ENCODE measurements at regions not wholly inside any gene's neighbourhood (a gene's known extent, or its start where the extent isn't known, plus 50 kb on each side); places are given as distances from the start of the nearest gene placed in this dataset.
"Not testable (repeated sequence)": the region's sequence is repeated elsewhere in the genome, so short reads cannot be mapped to it uniquely, and the experiment has no call there.

GRCh38 chr16:9014389-9014788, 50.7 kb upstream of the USP7 start:
- Histone ChIP-seq H3K9me3 (ENCODE audit: low read depth) (no peaks in the 10 kb centered on the region), H2AFZ (no peak overlapping the region), H3K9me2 (ENCODE audit: insufficient read depth) (no peaks in the 10 kb centered on the region), H3K4me2 (ENCODE audit: unreplicated experiment) (no peak overlapping the region), H3K4me3 (no peak overlapping the region), H3K27me3 (replicated peaks; ENCODE audit: insufficient read depth) (no peaks in the 10 kb centered on the region; the same call in 1 of the 2 replicates), H3K79me2 (ENCODE audit: insufficient read depth) (no peaks in the 10 kb centered on the region), H3F3A (ENCODE audit: insufficient read depth) (no peaks in the 10 kb centered on the region), H3K4me1 (ENCODE audit: insufficient read depth) (no peaks in the 10 kb centered on the region), H3K27ac (no peak overlapping the region), H3K9ac (no peak overlapping the region), H3K36me3 (ENCODE audit: low read depth) (no peaks in the 10 kb centered on the region), H4K20me1 (ENCODE audit: insufficient read depth) (no peaks in the 10 kb centered on the region)
- TF ChIP-seq EZH2 (IDR thresholded peaks at IDR 0.05; ENCODE audit: insufficient read depth, poor library complexity, severe bottlenecking), result no peak
- TF ChIP-seq EZH2phosphoT487 (IDR thresholded peaks at IDR 0.05; ENCODE audit: insufficient read depth, low read depth), result no peak
- WGBS, 2 experiments (ENCODE audit: low coverage in 1 of 2, low lambda C conversion rate in 2 of 2, missing lambda C conversion rate in 2 of 2), result 46 to 54% methylated on average over 1 of the region's 1 CpG
- DNase-seq, result no peak
- in situ Hi-C loops (cut with MboI), result no loop called here

GRCh38 chr16:9015489-9015888, 51.8 kb upstream of the USP7 start:
- in situ Hi-C loops (cut with MboI), result no loop called here
- TF ChIP-seq EZH2phosphoT487 (IDR thresholded peaks at IDR 0.05; ENCODE audit: insufficient read depth, low read depth) (no peak), EZH2 (IDR thresholded peaks at IDR 0.05; ENCODE audit: insufficient read depth, poor library complexity, severe bottlenecking) (no peak)

GRCh38 chr16:9016005-9016404, 52.3 kb upstream of the USP7 start:
- WGBS, 2 experiments (ENCODE audit: low coverage in 1 of 2, low lambda C conversion rate in 2 of 2, missing lambda C conversion rate in 2 of 2), result 94 to 100% methylated on average over 1 of the region's 1 CpG
- H3K27ac ChIP-seq, result not testable (repeated sequence)

More at GRCh38 chr16:9015489-9015888, 51.8 kb upstream of the USP7 start:
- Histone ChIP-seq H3K4me2 (ENCODE audit: unreplicated experiment) (no peak overlapping the region), H3K9me3 (ENCODE audit: low read depth) (no peaks in the 10 kb centered on the region), H3K4me3 (no peak overlapping the region), H3K36me3 (ENCODE audit: low read depth) (no peaks in the 10 kb centered on the region), H3K27me3 (replicated peaks; ENCODE audit: insufficient read depth) (no peaks in the 10 kb centered on the region; the same call in 1 of the 2 replicates), H3K4me1 (ENCODE audit: insufficient read depth) (no peaks in the 10 kb centered on the region), H3K27ac (no peak overlapping the region), H3K9ac (no peak overlapping the region), H2AFZ (no peak overlapping the region), H3K9me2 (ENCODE audit: insufficient read depth) (no peaks in the 10 kb centered on the region), H4K20me1 (ENCODE audit: insufficient read depth) (no peaks in the 10 kb centered on the region), H3K79me2 (ENCODE audit: insufficient read depth) (no peaks in the 10 kb centered on the region), H3F3A (ENCODE audit: insufficient read depth) (no peaks in the 10 kb centered on the region)
- 80 to 82% methylated on average over 10 of the region's 10 CpGs for WGBS, 2 experiments (ENCODE audit: low coverage in 1 of 2, low lambda C conversion rate in 2 of 2, missing lambda C conversion rate in 2 of 2)
- no peak for DNase-seq

GRCh38 chr16:9016824-9017223, 53.1 kb upstream of the USP7 start:
- Histone ChIP-seq H3K4me1 (ENCODE audit: insufficient read depth) (no peaks in the 10 kb centered on the region), H3K27me3 (replicated peaks; ENCODE audit: insufficient read depth) (no peaks in the 10 kb centered on the region; the same call in 1 of the 2 replicates), H2AFZ (no peak overlapping the region), H3K79me2 (ENCODE audit: insufficient read depth) (no peaks in the 10 kb centered on the region), H3K9ac (no peak overlapping the region), H3F3A (ENCODE audit: insufficient read depth) (no peaks in the 10 kb centered on the region), H4K20me1 (ENCODE audit: insufficient read depth) (no peaks in the 10 kb centered on the region), H3K27ac (no peak overlapping the region), H3K4me3 (no peak overlapping the region), H3K9me2 (ENCODE audit: insufficient read depth) (no peaks in the 10 kb centered on the region), H3K9me3 (ENCODE audit: low read depth) (no peaks in the 10 kb centered on the region), H3K4me2 (ENCODE audit: unreplicated experiment) (no peak overlapping the region), H3K36me3 (ENCODE audit: low read depth) (no peaks in the 10 kb centered on the region)
- WGBS, 2 experiments (ENCODE audit: low coverage in 1 of 2, low lambda C conversion rate in 2 of 2, missing lambda C conversion rate in 2 of 2), result 64 to 65% methylated on average over 3 of the region's 3 CpGs
- TF ChIP-seq EZH2 (IDR thresholded peaks at IDR 0.05; ENCODE audit: insufficient read depth, poor library complexity, severe bottlenecking) (no peak), EZH2phosphoT487 (IDR thresholded peaks at IDR 0.05; ENCODE audit: insufficient read depth, low read depth) (no peak)
- in situ Hi-C loops (cut with MboI), result no loop called here
- DNase-seq, result no peak

More at GRCh38 chr16:9016005-9016404, 52.3 kb upstream of the USP7 start:
- H3K9ac ChIP-seq; H3K4me3 ChIP-seq; H3F3A ChIP-seq (ENCODE audit: insufficient read depth); H3K9me3 ChIP-seq (ENCODE audit: low read depth); H3K4me2 ChIP-seq (ENCODE audit: unreplicated experiment); DNase-seq; in situ Hi-C loops (cut with MboI); H2AFZ ChIP-seq; H4K20me1 ChIP-seq (ENCODE audit: insufficient read depth); H3K79me2 ChIP-seq (ENCODE audit: insufficient read depth); H3K9me2 ChIP-seq (ENCODE audit: insufficient read depth); H3K27me3 ChIP-seq (replicated peaks; ENCODE audit: insufficient read depth); H3K4me1 ChIP-seq (ENCODE audit: insufficient read depth); H3K36me3 ChIP-seq (ENCODE audit: low read depth): not testable (repeated sequence)
